A673 (cell line): ENCODE measurements at regions not wholly inside any gene's neighbourhood (a gene's known extent, or its start where the extent isn't known, plus 50 kb on each side); places are given as distances from the start of the nearest gene placed in this dataset.

Source experiments
- BruUV-seq: library from RNA; stranded (reverse); fragments of 400-500 nt; replicated peaks from 2 replicates; lab custom pipeline; 2021; lab: Mats Ljungman, UMichigan
- CTCF ChIA-PET: fragments of 300-600 bp; sonication (Branson Sonifier 250); formaldehyde crosslinking; loops from one replicate; lab custom pipeline; 2022; ENCODE audit warnings: antibody characterized with exemption; lab: Charles Lee
- POLR2A ChIA-PET: fragments of 300-600 bp; sonication (Branson Sonifier 250); formaldehyde crosslinking; loops from one replicate; lab custom pipeline; 2022; ENCODE audit warnings: antibody characterized with exemption; ENCODE audit not compliant: low non-redundant PET; lab: Charles Lee
- DNase-seq: peaks from one replicate; pipeline ENCODE4 v3.0.0-alpha.2; 2015; ENCODE audit warnings: low spot score
- H3K27ac ChIP-seq: fragments of 200-600 bp; sonication (generic); 2 replicates; pipeline ENCODE4 v1.5.1; 2016; ENCODE audit warnings: mixed run types, low read depth, mild to moderate bottlenecking, mixed read lengths, antibody characterized with exemption, low read length; ENCODE audit not compliant: poor library complexity, severe bottlenecking
- H3K27me3 ChIP-seq: fragments of 200-600 bp; sonication (generic); replicated peaks from 2 replicates; pipeline ENCODE4 v1.6.1; 2017; ENCODE audit warnings: mixed run types, low read depth, mild to moderate bottlenecking, mixed read lengths, antibody characterized with exemption, low read length; ENCODE audit not compliant: insufficient read depth, poor library complexity
- H3K36me3 ChIP-seq: fragments of 200-600 bp; sonication (generic); 2 replicates; pipeline ENCODE4 v1.6.1; 2016; ENCODE audit warnings: mixed run types, mild to moderate bottlenecking, mixed read lengths, antibody characterized with exemption, low read length; ENCODE audit not compliant: insufficient read depth, poor library complexity, severe bottlenecking
- H3K4me1 ChIP-seq: fragments of 200-600 bp; sonication (generic); 2 replicates; pipeline ENCODE4 v1.6.1; 2017; ENCODE audit warnings: mixed run types, mild to moderate bottlenecking, mixed read lengths, antibody characterized with exemption, low read length; ENCODE audit not compliant: insufficient read depth, poor library complexity, severe bottlenecking
- H3K4me3 ChIP-seq: fragments of 200-600 bp; sonication (generic); 2 replicates; pipeline ENCODE4 v1.5.1; 2016; ENCODE audit warnings: low read depth, mixed run types, mild to moderate bottlenecking, mixed read lengths, low read length; ENCODE audit not compliant: poor library complexity, severe bottlenecking
- H3K9me3 ChIP-seq: fragments of 200-600 bp; sonication (generic); 2 replicates; pipeline ENCODE4 v1.6.1; 2016; ENCODE audit warnings: mixed run types, low read depth, mild to moderate bottlenecking, mixed read lengths, antibody characterized with exemption, low read length; ENCODE audit not compliant: poor library complexity, severe bottlenecking
- CTCF ChIP-seq: fragments of 300-800, 200-600 bp; sonication (generic); conservative IDR thresholded peaks from 2 replicates; pipeline ENCODE4 v1.5.1; 2017; ENCODE audit warnings: low read depth, mild to moderate bottlenecking, antibody characterized with exemption, low read length, moderate library complexity, mixed read lengths
- EZH2 ChIP-seq: fragments of 200-600 bp; sonication (generic); IDR thresholded peaks from 2 replicates; pipeline ENCODE4 v1.6.1; 2017; ENCODE audit warnings: borderline replicate concordance, low read depth, mild to moderate bottlenecking, mixed read lengths, antibody characterized with exemption, low read length; ENCODE audit not compliant: poor library complexity, severe bottlenecking
- intact Hi-C: fragments of 100-400 bp; cut with micrococcal nuclease; formaldehyde crosslinking; loops from one replicate; pipeline ENCODE4 v1.10.0; 2022; ENCODE audit not compliant: unreplicated experiment

- no peaks in the 10 kb centered on the region for H3K27me3 ChIP-seq
- no peaks in the 10 kb centered on the region for H3K4me1 ChIP-seq
- intact Hi-C loops, result no loop called here
- ChIA-PET CTCF (no interaction called here), POLR2A (no interaction called here)
- no peak overlapping the region for H3K4me3 ChIP-seq
- no peak for DNase-seq
- BruUV-seq, result no TSS peak
- H3K9me3 ChIP-seq, result no peaks in the 10 kb centered on the region
- TF ChIP-seq EZH2 (no peak), CTCF (no peak)
- no peak overlapping the region for H3K27ac ChIP-seq
- H3K36me3 ChIP-seq, result no peaks in the 10 kb centered on the region
These were observed 370.6 kb upstream of the NCAM2 start for GRCh38 chr21:20627594-20627993.

GRCh38 chr21:20631633-20632032 lies 366.6 kb upstream of the NCAM2 start:
- intact Hi-C loops, result no loop called here
- CTCF ChIA-PET, result no interaction called here
- H3K27me3 ChIP-seq, result no peaks in the 10 kb centered on the region
- no TSS peak for BruUV-seq
- no peak overlapping the region for H3K4me3 ChIP-seq
- H3K4me1 ChIP-seq, result no peaks in the 10 kb centered on the region
- POLR2A ChIA-PET, result interaction anchor here (0.6 kb wide), 1 partner anchor 108 kb away, joined by 3 read pairs; no protein-coding TSS in a partner anchor
- no peaks in the 10 kb centered on the region for H3K9me3 ChIP-seq
- no peak for TF ChIP-seq EZH2
- TF ChIP-seq CTCF, result no peak
- H3K27ac ChIP-seq, result no peak overlapping the region
- H3K36me3 ChIP-seq, result no peaks in the 10 kb centered on the region
- DNase-seq, result peak; percentile 19

GRCh38 chr21:20639026-20639425 lies 359.2 kb upstream of the NCAM2 start:
- Histone ChIP-seq H3K4me1 (no peaks in the 10 kb centered on the region), H3K27me3 (no peaks in the 10 kb centered on the region), H3K27ac (no peak overlapping the region), H3K36me3 (no peaks in the 10 kb centered on the region), H3K9me3 (peaks cover 4% of the 10 kb centered on the region), H3K4me3 (no peak overlapping the region)
- no peak for TF ChIP-seq EZH2
- no peak for TF ChIP-seq CTCF
- DNase-seq, result peak; percentile 3
- POLR2A ChIA-PET, result no interaction called here
- intact Hi-C loops, result no loop called here
- CTCF ChIA-PET, result no interaction called here
- BruUV-seq, result no TSS peak
